GM19455 (cell line): ENCODE measurements at regions not wholly inside any gene's neighbourhood (a gene's known extent, or its start where the extent isn't known, plus 50 kb on each side); places are given as distances from the start of the nearest gene placed in this dataset.
"Not testable (repeated sequence)": the region's sequence is repeated elsewhere in the genome, so short reads cannot be mapped to it uniquely, and the experiment has no call there.

Experiments used
- ATAC-seq: cut with Tn5 transposase; IDR thresholded peaks from one replicate; pipeline ENCODE4 v1.9.1; 2021; ENCODE audit not compliant: unreplicated experiment

- ATAC-seq, result no peak
These were observed 98.3 kb downstream of the BMP4 start for GRCh38 chr14:53858345-53858684.

GRCh38 chr14:53857625-53858344 lies 98.8 kb downstream of the BMP4 start:
- no peak for ATAC-seq

GRCh38 chr14:53855574-53855973 lies 101.1 kb downstream of the BMP4 start:
- ATAC-seq, result no peak

GRCh38 chr14:53855127-53855526 lies 101.5 kb downstream of the BMP4 start:
- ATAC-seq, result no peak

GRCh38 chr14:53851394-53852090 lies 105.1 kb downstream of the BMP4 start:
- ATAC-seq, result no peak

- ATAC-seq, result no peak
These were observed 105.8 kb downstream of the BMP4 start for GRCh38 chr14:53850714-53851296.

GRCh38 chr14:53849549-53849948 lies 107.1 kb downstream of the BMP4 start:
- ATAC-seq, result no peak

GRCh38 chr14:53848854-53849253 lies 107.8 kb downstream of the BMP4 start:
- ATAC-seq, result no peak

GRCh38 chr14:53847881-53848280 lies 108.7 kb downstream of the BMP4 start:
- ATAC-seq, result no peak

- no peak for ATAC-seq
These were observed 109.6 kb downstream of the BMP4 start for GRCh38 chr14:53847057-53847456.

GRCh38 chr14:53845813-53846693 lies 110.6 kb downstream of the BMP4 start:
- ATAC-seq, result no peak

GRCh38 chr14:53842938-53843337 lies 113.7 kb downstream of the BMP4 start:
- no peak for ATAC-seq

- no peak for ATAC-seq
These were observed 115.2 kb downstream of the BMP4 start for GRCh38 chr14:53841109-53842099.

- no peak for ATAC-seq
These were observed 116.2 kb downstream of the BMP4 start for GRCh38 chr14:53840444-53840843.

- ATAC-seq, result no peak
These were observed 118.3 kb downstream of the BMP4 start for GRCh38 chr14:53838374-53838773.

- ATAC-seq, result not testable (repeated sequence)
These were observed 119.0 kb downstream of the BMP4 start for GRCh38 chr14:53837656-53838055.

GRCh38 chr14:53836551-53836950 lies 120.1 kb downstream of the BMP4 start:
- no peak for ATAC-seq

GRCh38 chr14:53828820-53829219 lies 127.8 kb downstream of the BMP4 start:
- ATAC-seq, result no peak

GRCh38 chr14:53824061-53824460 lies 132.6 kb downstream of the BMP4 start:
- no peak for ATAC-seq

GRCh38 chr14:53814392-53814791 lies 142.2 kb downstream of the BMP4 start:
- no peak for ATAC-seq
